OCI-LY1 (cell line): ENCODE measurements at regions not wholly inside any gene's neighbourhood (a gene's known extent, or its start where the extent isn't known, plus 50 kb on each side); places are given as distances from the start of the nearest gene placed in this dataset.

Source experiments
- EZH2 ChIP-seq: fragments of 200-600 bp; sonication (generic), shearing (Covaris generic); IDR thresholded peaks from 2 replicates; pipeline ENCODE4 v1.8.0; 2017; ENCODE audit warnings: borderline replicate concordance, mixed run types, mild to moderate bottlenecking, antibody characterized with exemption, low read length, moderate library complexity, mixed read lengths
- TF ChIP-seq, protein P1 (sequence below): fragments of 200-600 bp; sonication (generic), shearing (Covaris generic); IDR thresholded peaks from 2 replicates; pipeline ENCODE4 v1.5.1; 2017; ENCODE audit warnings: mild to moderate bottlenecking, antibody characterized with exemption, low read length, moderate library complexity, mixed read lengths

DNA sequence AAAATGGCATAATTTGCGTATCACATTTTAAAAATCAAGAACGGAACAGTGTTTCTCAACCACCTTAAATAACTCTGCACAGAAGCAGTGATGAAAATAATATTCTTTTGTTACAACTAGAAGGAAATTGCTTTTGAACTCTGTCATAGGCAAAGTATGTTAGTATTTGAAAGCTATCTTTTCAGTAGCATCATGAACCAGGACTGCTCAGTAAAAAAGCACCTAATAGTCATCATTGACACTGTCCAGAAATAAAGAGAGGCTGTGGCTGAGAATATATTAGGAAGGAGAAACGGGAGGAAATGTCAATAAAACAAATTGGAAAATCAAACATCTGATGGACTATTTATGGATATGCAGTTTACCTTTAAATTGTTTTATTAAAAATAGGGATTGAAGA, 237.2 kb upstream of the AKR1E2 start:
- TF ChIP-seq, protein P1, sequence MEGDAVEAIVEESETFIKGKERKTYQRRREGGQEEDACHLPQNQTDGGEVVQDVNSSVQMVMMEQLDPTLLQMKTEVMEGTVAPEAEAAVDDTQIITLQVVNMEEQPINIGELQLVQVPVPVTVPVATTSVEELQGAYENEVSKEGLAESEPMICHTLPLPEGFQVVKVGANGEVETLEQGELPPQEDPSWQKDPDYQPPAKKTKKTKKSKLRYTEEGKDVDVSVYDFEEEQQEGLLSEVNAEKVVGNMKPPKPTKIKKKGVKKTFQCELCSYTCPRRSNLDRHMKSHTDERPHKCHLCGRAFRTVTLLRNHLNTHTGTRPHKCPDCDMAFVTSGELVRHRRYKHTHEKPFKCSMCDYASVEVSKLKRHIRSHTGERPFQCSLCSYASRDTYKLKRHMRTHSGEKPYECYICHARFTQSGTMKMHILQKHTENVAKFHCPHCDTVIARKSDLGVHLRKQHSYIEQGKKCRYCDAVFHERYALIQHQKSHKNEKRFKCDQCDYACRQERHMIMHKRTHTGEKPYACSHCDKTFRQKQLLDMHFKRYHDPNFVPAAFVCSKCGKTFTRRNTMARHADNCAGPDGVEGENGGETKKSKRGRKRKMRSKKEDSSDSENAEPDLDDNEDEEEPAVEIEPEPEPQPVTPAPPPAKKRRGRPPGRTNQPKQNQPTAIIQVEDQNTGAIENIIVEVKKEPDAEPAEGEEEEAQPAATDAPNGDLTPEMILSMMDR, result no peak
- TF ChIP-seq EZH2, result no peak
